ENCODE measurements at regions not wholly inside any gene's neighbourhood (a gene's known extent, or its start where the extent isn't known, plus 50 kb on each side); places are given as distances from the start of the nearest gene placed in this dataset.

GRCh38 chr11:121740902-121741301 lies 288.1 kb upstream of the SORL1-AS1 start:
- Histone ChIP-seq H2AFZ (ENCODE audit: low read depth, low read length, severe bottlenecking) (no peak overlapping the region), H3K79me2 (ENCODE audit: insufficient read depth, low read length) (no peaks in the 10 kb centered on the region), H3K27ac (ENCODE audit: low read depth, low read length) (no peak overlapping the region), H3K36me3 (ENCODE audit: low read length) (no peaks in the 10 kb centered on the region), H3K4me3 (ENCODE audit: insufficient read depth, low read length, poor library complexity, severe bottlenecking) (no peak overlapping the region), H3K27me3 (ENCODE audit: low read length) (no peaks in the 10 kb centered on the region), H3K9ac (ENCODE audit: low read length) (no peak overlapping the region), H3F3A (ENCODE audit: insufficient read depth) (no peaks in the 10 kb centered on the region), H3K9me2 (replicated peaks; ENCODE audit: insufficient read depth, low read length) (no peaks in the 10 kb centered on the region), H4K20me1 (ENCODE audit: low read depth, low read length) (no peaks in the 10 kb centered on the region), H3K4me2 (ENCODE audit: low read depth, low read length, poor library complexity, severe bottlenecking) (no peak overlapping the region), H3K9me3 (ENCODE audit: insufficient read depth, low read length) (peaks cover 10% of the 10 kb centered on the region; the same call in 1 of the 2 replicates)
- no peak for TF ChIP-seq EZH2phosphoT487 (conservative IDR thresholded peaks at IDR 0.05; ENCODE audit: low read length)
- TF ChIP-seq, protein P1, sequence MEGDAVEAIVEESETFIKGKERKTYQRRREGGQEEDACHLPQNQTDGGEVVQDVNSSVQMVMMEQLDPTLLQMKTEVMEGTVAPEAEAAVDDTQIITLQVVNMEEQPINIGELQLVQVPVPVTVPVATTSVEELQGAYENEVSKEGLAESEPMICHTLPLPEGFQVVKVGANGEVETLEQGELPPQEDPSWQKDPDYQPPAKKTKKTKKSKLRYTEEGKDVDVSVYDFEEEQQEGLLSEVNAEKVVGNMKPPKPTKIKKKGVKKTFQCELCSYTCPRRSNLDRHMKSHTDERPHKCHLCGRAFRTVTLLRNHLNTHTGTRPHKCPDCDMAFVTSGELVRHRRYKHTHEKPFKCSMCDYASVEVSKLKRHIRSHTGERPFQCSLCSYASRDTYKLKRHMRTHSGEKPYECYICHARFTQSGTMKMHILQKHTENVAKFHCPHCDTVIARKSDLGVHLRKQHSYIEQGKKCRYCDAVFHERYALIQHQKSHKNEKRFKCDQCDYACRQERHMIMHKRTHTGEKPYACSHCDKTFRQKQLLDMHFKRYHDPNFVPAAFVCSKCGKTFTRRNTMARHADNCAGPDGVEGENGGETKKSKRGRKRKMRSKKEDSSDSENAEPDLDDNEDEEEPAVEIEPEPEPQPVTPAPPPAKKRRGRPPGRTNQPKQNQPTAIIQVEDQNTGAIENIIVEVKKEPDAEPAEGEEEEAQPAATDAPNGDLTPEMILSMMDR (IDR thresholded peaks at IDR 0.05; ENCODE audit: insufficient read depth, low read length, poor library complexity, severe bottlenecking), result no peak

DNA sequence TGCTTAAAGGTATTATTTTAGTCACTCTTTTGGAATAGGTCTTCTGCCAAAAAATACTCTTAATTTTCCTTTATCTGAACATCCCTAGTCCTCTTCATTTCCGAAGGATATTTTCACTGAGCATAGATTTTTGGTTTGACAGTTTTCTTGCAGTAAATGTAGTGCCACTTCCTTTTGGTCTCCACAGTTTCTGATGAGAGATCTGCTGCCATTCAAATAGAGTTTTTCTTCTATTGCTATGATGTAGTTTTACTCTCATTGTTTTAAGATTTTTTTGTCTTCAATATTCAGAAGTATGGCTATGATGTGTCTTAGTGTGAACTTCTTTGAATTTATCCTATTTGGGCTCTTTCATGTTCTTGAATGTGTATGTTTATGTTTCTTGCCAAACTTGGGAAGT lies 281.1 kb upstream of the SORL1-AS1 start:
- no peak overlapping the region for H2AFZ ChIP-seq (ENCODE audit: low read depth, low read length, severe bottlenecking)
- H3K27me3 ChIP-seq (ENCODE audit: low read length), result no peaks in the 10 kb centered on the region
- H3K4me3 ChIP-seq (ENCODE audit: insufficient read depth, low read length, poor library complexity, severe bottlenecking), result no peak overlapping the region
- no peak overlapping the region for H3K4me2 ChIP-seq (ENCODE audit: low read depth, low read length, poor library complexity, severe bottlenecking)
- H3K27ac ChIP-seq (ENCODE audit: low read depth, low read length), result no peak overlapping the region
- TF ChIP-seq, protein P1 (IDR thresholded peaks at IDR 0.05; ENCODE audit: insufficient read depth, low read length, poor library complexity, severe bottlenecking), result no peak
- no peak for TF ChIP-seq EZH2phosphoT487 (conservative IDR thresholded peaks at IDR 0.05; ENCODE audit: low read length)
- no peaks in the 10 kb centered on the region for H4K20me1 ChIP-seq (ENCODE audit: low read depth, low read length)
- no peak overlapping the region for H3K9ac ChIP-seq (ENCODE audit: low read length)
- no peaks in the 10 kb centered on the region for H3F3A ChIP-seq (ENCODE audit: insufficient read depth)
- H3K9me3 ChIP-seq (ENCODE audit: insufficient read depth, low read length), result no peaks in the 10 kb centered on the region
- no peaks in the 10 kb centered on the region for H3K9me2 ChIP-seq (replicated peaks; ENCODE audit: insufficient read depth, low read length)
- H3K36me3 ChIP-seq (ENCODE audit: low read length), result no peaks in the 10 kb centered on the region
- no peaks in the 10 kb centered on the region for H3K79me2 ChIP-seq (ENCODE audit: insufficient read depth, low read length)

DNA sequence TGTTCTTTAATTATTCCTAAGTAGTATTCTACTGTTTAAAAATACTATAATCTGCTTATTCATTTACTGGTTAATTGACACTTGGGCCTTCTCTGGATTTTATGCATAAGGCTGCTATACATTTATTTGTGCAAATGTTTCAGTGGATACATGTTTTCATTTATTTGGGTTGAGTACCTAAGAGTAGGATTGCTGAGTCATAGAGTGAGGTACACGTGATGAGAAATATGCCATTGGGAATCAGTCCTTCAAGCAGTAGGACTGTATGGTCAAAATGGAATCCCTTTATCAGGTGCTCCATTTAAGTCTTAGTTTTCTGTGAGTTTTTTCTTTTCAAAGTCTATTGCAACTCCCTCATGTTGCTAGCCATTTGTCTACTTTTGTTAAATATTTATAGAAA lies 275.2 kb upstream of the SORL1-AS1 start:
- Histone ChIP-seq H3K9me3 (ENCODE audit: insufficient read depth, low read length) (no peaks in the 10 kb centered on the region), H3K36me3 (ENCODE audit: low read length) (no peaks in the 10 kb centered on the region), H3F3A (ENCODE audit: insufficient read depth) (no peaks in the 10 kb centered on the region), H2AFZ (ENCODE audit: low read depth, low read length, severe bottlenecking) (no peak overlapping the region), H3K27ac (ENCODE audit: low read depth, low read length) (no peak overlapping the region), H3K4me2 (ENCODE audit: low read depth, low read length, poor library complexity, severe bottlenecking) (no peak overlapping the region), H3K4me3 (ENCODE audit: insufficient read depth, low read length, poor library complexity, severe bottlenecking) (no peak overlapping the region), H3K27me3 (ENCODE audit: low read length) (no peaks in the 10 kb centered on the region), H3K9ac (ENCODE audit: low read length) (no peak overlapping the region), H3K9me2 (replicated peaks; ENCODE audit: insufficient read depth, low read length) (no peaks in the 10 kb centered on the region), H3K79me2 (ENCODE audit: insufficient read depth, low read length) (no peaks in the 10 kb centered on the region), H4K20me1 (ENCODE audit: low read depth, low read length) (no peaks in the 10 kb centered on the region)
- TF ChIP-seq, protein P1 (IDR thresholded peaks at IDR 0.05; ENCODE audit: insufficient read depth, low read length, poor library complexity, severe bottlenecking), result no peak
- TF ChIP-seq EZH2phosphoT487 (conservative IDR thresholded peaks at IDR 0.05; ENCODE audit: low read length), result no peak

Data from SU-DHL-6 (cell line).